Thoracic aorta (tissue), 2 donors: ENCODE measurements at regions not wholly inside any gene's neighbourhood (a gene's known extent, or its start where the extent isn't known, plus 50 kb on each side); places are given as distances from the start of the nearest gene placed in this dataset.
A peak's percentile ranks its signal among the peaks of the same experiment; 100 is the strongest.

Source experiments
- ATAC-seq: fragments of 150-250 bp; one replicate; pipeline ENCODE4 v1.8.0; 2017; ENCODE audit warnings: low read depth; ENCODE audit not compliant: insufficient number of reproducible peaks, low FRiP score
- DNase-seq: peaks from one replicate; pipeline ENCODE4 v3.0.0-alpha.2; 2020; ENCODE audit warnings: low spot score
- H3K27ac ChIP-seq, 2 donors: fragments of 200-600 bp; sonication (generic); 1 replicate in 1 of 2; 2 replicates in 1 of 2; pipeline ENCODE4 v1.5.1; 2016; ENCODE audit warnings: mild to moderate bottlenecking in 2 of 2, moderate library complexity in 2 of 2
- H3K27me3 ChIP-seq: fragments of 200-600 bp; sonication (generic); replicated peaks from 2 replicates; pipeline ENCODE4 v1.6.0; 2016; ENCODE audit warnings: mild to moderate bottlenecking; ENCODE audit not compliant: insufficient read depth
- H3K36me3 ChIP-seq: fragments of 200-600 bp; sonication (generic); one replicate; pipeline ENCODE4 v1.5.1; 2016
- H3K4me1 ChIP-seq, 2 donors: fragments of 200-600 bp; sonication (generic); 1 replicate in 1 of 2; 2 replicates in 1 of 2; pipeline versions ENCODE4 v1.5.1 to v1.6.0; 2016; ENCODE audit warnings: low read depth in 2 of 2, mild to moderate bottlenecking in 1 of 2; ENCODE audit not compliant: control insufficient read depth in 1 of 2
- H3K4me3 ChIP-seq: fragments of 200-600 bp; sonication (generic); 2 replicates; pipeline ENCODE4 v1.5.1; 2016; ENCODE audit warnings: mild to moderate bottlenecking
- H3K9me3 ChIP-seq: fragments of 200-600 bp; sonication (generic); 2 replicates; pipeline ENCODE4 v1.5.1; 2016
- TF ChIP-seq, protein P1 (sequence below): fragments of 200-600 bp; sonication (generic); IDR thresholded peaks from one replicate; pipeline ENCODE4 v1.5.1; 2019; ENCODE audit warnings: antibody characterized with exemption

DNA sequence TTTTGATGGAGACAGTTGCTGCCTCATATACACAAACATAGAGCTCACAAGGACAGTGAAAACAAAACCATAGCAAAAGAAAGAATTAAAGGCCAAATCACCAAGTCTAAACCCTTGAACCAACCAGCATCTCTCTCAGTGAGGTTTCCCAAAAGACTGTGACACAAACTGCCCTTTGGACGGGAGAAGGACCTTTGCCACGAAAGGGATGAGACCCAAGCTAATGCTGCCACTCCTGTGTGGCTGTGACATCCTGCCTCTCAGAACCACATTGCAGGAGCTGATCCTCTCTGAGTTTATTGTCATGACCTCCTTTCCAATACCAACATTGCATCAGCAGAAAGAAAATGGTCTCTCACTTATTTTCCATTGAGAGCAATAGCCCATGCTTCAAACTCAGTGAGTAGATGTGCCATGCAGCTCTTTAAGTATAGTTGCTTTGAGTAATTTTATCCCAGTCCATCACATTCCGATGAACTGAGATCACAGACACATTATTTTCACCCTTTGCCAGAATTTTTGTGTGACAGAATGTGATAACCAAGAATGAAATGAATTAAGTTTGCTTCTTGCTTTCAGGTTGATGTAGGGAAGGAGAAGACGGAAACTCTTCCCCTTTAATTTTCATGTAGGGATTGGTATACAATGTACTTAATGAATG lies 133.5 kb upstream of the IRS2 start:
- TF ChIP-seq, protein P1, sequence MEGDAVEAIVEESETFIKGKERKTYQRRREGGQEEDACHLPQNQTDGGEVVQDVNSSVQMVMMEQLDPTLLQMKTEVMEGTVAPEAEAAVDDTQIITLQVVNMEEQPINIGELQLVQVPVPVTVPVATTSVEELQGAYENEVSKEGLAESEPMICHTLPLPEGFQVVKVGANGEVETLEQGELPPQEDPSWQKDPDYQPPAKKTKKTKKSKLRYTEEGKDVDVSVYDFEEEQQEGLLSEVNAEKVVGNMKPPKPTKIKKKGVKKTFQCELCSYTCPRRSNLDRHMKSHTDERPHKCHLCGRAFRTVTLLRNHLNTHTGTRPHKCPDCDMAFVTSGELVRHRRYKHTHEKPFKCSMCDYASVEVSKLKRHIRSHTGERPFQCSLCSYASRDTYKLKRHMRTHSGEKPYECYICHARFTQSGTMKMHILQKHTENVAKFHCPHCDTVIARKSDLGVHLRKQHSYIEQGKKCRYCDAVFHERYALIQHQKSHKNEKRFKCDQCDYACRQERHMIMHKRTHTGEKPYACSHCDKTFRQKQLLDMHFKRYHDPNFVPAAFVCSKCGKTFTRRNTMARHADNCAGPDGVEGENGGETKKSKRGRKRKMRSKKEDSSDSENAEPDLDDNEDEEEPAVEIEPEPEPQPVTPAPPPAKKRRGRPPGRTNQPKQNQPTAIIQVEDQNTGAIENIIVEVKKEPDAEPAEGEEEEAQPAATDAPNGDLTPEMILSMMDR, result no peak
- no peaks in the 10 kb centered on the region for H3K36me3 ChIP-seq
- no peak overlapping the region for H3K27ac ChIP-seq
- ATAC-seq (no peak), DNase-seq (no peak)
- no peak overlapping the region for H3K4me3 ChIP-seq
- H3K4me1 ChIP-seq, result peaks cover 11 to 28% of the 10 kb centered on the region in 2 donors
- no peaks in the 10 kb centered on the region for H3K27me3 ChIP-seq
- no peaks in the 10 kb centered on the region for H3K9me3 ChIP-seq

DNA sequence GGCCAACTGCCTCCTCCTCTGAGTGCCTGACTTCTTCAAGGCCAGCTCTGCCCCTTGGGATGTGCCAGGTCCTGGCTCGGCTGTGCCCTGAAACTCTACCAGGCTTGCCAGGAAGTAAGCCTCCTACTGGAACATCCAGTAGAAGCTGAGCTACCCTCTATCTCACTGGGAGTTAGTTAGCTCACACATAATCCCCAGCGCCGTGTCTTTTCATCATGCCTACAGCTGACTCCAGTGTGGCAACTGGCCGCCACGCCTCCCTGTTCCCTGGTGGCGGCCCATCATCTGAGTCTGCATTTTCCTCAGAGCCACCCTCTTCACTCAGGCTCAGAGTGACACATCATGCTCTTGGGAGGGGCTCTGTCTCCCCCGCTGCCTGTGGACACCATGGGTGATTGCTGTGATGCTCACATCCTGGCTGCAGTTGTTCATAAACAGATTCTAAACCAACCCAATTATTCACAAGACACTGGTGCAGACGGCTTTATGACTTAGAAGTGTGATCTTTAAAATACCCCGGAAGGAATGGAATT lies 131.9 kb upstream of the IRS2 start:
- ATAC-seq (no peak), DNase-seq (no peak)
- H3K9me3 ChIP-seq, result no peaks in the 10 kb centered on the region
- H3K4me3 ChIP-seq, result no peak overlapping the region
- H3K27ac ChIP-seq, result peak overlapping the region; percentile 54 to 65
- no peaks in the 10 kb centered on the region for H3K36me3 ChIP-seq
- TF ChIP-seq, protein P1, result no peak
- no peaks in the 10 kb centered on the region for H3K27me3 ChIP-seq
- H3K4me1 ChIP-seq, result peaks cover 11 to 28% of the 10 kb centered on the region in 2 donors

GRCh38 chr13:109917422-109917821 lies 131.0 kb upstream of the IRS2 start:
- Histone ChIP-seq H3K27me3 (no peaks in the 10 kb centered on the region), H3K36me3 (no peaks in the 10 kb centered on the region), H3K4me1 (peaks cover 11 to 28% of the 10 kb centered on the region in 2 donors), H3K27ac (no peak overlapping the region), H3K9me3 (no peaks in the 10 kb centered on the region), H3K4me3 (no peak overlapping the region)
- TF ChIP-seq, protein P1, result no peak
- DNase-seq (no peak), ATAC-seq (no peak)

DNA sequence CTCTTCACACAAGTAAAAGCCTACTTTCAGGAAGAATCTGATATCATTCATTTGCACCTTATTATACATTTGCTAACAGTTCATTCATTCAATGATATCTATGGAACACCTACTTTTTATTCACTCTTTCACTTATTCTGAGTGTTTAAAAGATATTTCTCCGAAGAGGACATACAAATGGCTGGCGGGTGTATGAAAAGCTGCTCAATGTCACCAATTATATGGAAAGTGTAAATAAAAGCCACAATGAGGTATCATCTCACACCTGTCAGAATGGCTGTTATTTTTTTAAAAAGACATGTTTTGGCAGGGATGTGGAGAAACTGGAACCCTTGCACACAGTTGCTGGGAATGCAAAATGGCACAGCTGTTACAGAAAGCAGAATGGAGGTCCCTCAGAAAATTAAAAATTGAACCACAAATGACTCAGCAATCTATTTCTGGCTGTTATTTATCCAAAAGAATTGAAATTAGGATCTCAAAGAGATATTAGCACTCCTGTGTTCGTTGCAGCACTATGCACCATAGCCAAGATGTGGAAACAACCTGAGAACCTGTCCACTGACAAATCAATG lies 127.6 kb upstream of the IRS2 start:
- Histone ChIP-seq H3K9me3 (no peaks in the 10 kb centered on the region), H3K4me3 (no peak overlapping the region), H3K27ac (no peak overlapping the region), H3K27me3 (no peaks in the 10 kb centered on the region), H3K36me3 (no peaks in the 10 kb centered on the region), H3K4me1 (peaks cover 11 to 17% of the 10 kb centered on the region in 2 donors)
- ATAC-seq, result no peak
- TF ChIP-seq, protein P1, result no peak
- no peak for DNase-seq

- Histone ChIP-seq H3K27ac (no peak overlapping the region), H3K36me3 (no peaks in the 10 kb centered on the region), H3K4me3 (no peak overlapping the region), H3K27me3 (no peaks in the 10 kb centered on the region), H3K4me1 (peaks cover 5 to 9% of the 10 kb centered on the region in 2 donors), H3K9me3 (no peaks in the 10 kb centered on the region)
- TF ChIP-seq, protein P1, result no peak
- no peak for ATAC-seq
- DNase-seq, result no peak
These were observed 126.8 kb upstream of the IRS2 start for GRCh38 chr13:109913186-109913585.
